Lung (tissue), 11 donors: ENCODE measurements at regions not wholly inside any gene's neighbourhood (a gene's known extent, or its start where the extent isn't known, plus 50 kb on each side); places are given as distances from the start of the nearest gene placed in this dataset.

ENCODE experiments used
- ATAC-seq: fragments of 200-7000 bp; cut with Tn5 transposase; one replicate; pipeline ENCODE4 v1.9.1; 2020; ENCODE audit warnings: moderate number of reproducible peaks; ENCODE audit not compliant: insufficient read depth, low FRiP score
- DNase-seq, 3 donors: peaks; one replicate each; pipeline ENCODE4 v3.0.0-alpha.2; 2013 to 2017
- H3K27ac ChIP-seq, 2 donors: one replicate each; pipeline ENCODE4 v1.5.1; 2013; ENCODE audit warnings: mild to moderate bottlenecking in 2 of 2, moderate library complexity in 2 of 2, control low read depth in 1 of 2, inconsistent platforms in 1 of 2, low read depth in 1 of 2, low read length in 1 of 2
- H3K27me3 ChIP-seq, 3 donors: one replicate each; pipeline ENCODE4 v1.5.1; 2013; ENCODE audit warnings: low read length in 2 of 3; ENCODE audit not compliant: control insufficient read depth in 3 of 3, insufficient read depth in 3 of 3
- H3K36me3 ChIP-seq, 4 donors: one replicate each; pipeline ENCODE4 v1.5.1; 2013; ENCODE audit warnings: low read length in 4 of 4, mild to moderate bottlenecking in 1 of 4, moderate library complexity in 1 of 4; ENCODE audit not compliant: control insufficient read depth in 4 of 4, insufficient read depth in 4 of 4
- H3K4me1 ChIP-seq, 5 donors: one replicate each; pipeline ENCODE4 v1.5.1; 2013; ENCODE audit warnings: low read length in 5 of 5, mild to moderate bottlenecking in 2 of 5, moderate library complexity in 1 of 5; ENCODE audit not compliant: control insufficient read depth in 5 of 5, insufficient read depth in 5 of 5
- H3K4me3 ChIP-seq: one replicate; pipeline ENCODE4 v1.5.1; 2013; ENCODE audit warnings: mild to moderate bottlenecking, control low read depth, moderate library complexity
- H3K9ac ChIP-seq, 2 donors: one replicate each; pipeline ENCODE4 v1.5.1; 2013; ENCODE audit warnings: low read length in 2 of 2, control low read depth in 1 of 2; ENCODE audit not compliant: insufficient read depth in 1 of 2
- H3K9me3 ChIP-seq, 4 donors: one replicate each; pipeline ENCODE4 v1.5.1; 2013; ENCODE audit warnings: low read length in 3 of 4, mild to moderate bottlenecking in 1 of 4, moderate library complexity in 1 of 4; ENCODE audit not compliant: control insufficient read depth in 4 of 4, insufficient read depth in 3 of 4
- WGBS, 2 donors: extraction: QIAGEN DNeasy Blood & Tissue Kit; methylation state at CpG; one replicate each; pipeline ENCODE4 v1.1.7; 2013; 5-methylcytosine and 5-hydroxymethylcytosine counted together
- TF ChIP-seq, protein P1 (sequence below): IDR thresholded peaks from 2 replicates; pipeline ENCODE4 v1.5.1; 2012; ENCODE audit warnings: mild to moderate bottlenecking; ENCODE audit errors: control extremely low read depth, extremely low read depth
- donor health status: control.
- donor health status: control.
- donor health status: Bipolar disorder and iron deficiency.
- donor health status: healthy.
- donor health status: DM: yes; HTN: yes; CAD: no.

DNA sequence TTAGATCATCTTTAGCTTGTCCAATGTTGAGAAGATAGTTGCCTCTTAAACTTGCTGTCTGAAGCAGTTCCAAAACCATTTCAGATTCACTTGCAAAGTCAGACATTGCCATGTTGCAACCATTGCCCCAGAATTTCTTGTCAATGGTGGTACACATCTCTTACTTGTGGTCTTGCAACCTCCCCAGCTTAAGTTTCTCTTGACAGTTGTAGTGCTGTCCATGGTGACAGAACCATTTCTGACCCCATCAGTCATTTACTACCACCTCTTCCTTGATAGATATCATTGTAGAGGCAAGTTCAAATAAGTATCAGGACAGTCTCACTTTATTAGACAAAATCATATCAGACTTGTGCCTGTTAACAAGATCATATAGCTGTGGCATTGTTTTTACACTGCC is 407.2 kb upstream of the HNRNPA3 start:
- Histone ChIP-seq H3K27ac (no peak overlapping the region), H3K27me3 (no peaks in the 10 kb centered on the region), H3K4me1 (no peaks in the 10 kb centered on the region), H3K4me3 (no peak overlapping the region), H3K9me3 (no peaks in the 10 kb centered on the region), H3K36me3 (no peaks in the 10 kb centered on the region), H3K9ac (no peak overlapping the region)
- no peak for DNase-seq
- TF ChIP-seq, protein P1, sequence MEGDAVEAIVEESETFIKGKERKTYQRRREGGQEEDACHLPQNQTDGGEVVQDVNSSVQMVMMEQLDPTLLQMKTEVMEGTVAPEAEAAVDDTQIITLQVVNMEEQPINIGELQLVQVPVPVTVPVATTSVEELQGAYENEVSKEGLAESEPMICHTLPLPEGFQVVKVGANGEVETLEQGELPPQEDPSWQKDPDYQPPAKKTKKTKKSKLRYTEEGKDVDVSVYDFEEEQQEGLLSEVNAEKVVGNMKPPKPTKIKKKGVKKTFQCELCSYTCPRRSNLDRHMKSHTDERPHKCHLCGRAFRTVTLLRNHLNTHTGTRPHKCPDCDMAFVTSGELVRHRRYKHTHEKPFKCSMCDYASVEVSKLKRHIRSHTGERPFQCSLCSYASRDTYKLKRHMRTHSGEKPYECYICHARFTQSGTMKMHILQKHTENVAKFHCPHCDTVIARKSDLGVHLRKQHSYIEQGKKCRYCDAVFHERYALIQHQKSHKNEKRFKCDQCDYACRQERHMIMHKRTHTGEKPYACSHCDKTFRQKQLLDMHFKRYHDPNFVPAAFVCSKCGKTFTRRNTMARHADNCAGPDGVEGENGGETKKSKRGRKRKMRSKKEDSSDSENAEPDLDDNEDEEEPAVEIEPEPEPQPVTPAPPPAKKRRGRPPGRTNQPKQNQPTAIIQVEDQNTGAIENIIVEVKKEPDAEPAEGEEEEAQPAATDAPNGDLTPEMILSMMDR = no peak
- ATAC-seq = no peak

GRCh38 chr2:176812246-176812775 is 400.3 kb upstream of the HNRNPA3 start:
- no peak overlapping the region for H3K9ac ChIP-seq
- ATAC-seq = no peak
- peak in 2 of 3 donors; percentile 39 to 59 for DNase-seq
- 51 to 71% methylated on average over 5 of the region's 5 CpGs for WGBS, 2 donors
- H3K4me1 ChIP-seq = peaks cover 0 to 27% (median 5%) of the 10 kb centered on the region in 5 donors
- H3K27me3 ChIP-seq = no peaks in the 10 kb centered on the region
- no peaks in the 10 kb centered on the region for H3K9me3 ChIP-seq
- TF ChIP-seq, protein P1 = no peak
- H3K36me3 ChIP-seq = no peaks in the 10 kb centered on the region
- no peak overlapping the region for H3K27ac ChIP-seq
- no peak overlapping the region for H3K4me3 ChIP-seq

GRCh38 chr2:176813156-176813555 is 399.4 kb upstream of the HNRNPA3 start:
- H3K9me3 ChIP-seq = no peaks in the 10 kb centered on the region
- no peak overlapping the region for H3K9ac ChIP-seq
- DNase-seq = peak in 1 of 3 donors; percentile 44
- H3K36me3 ChIP-seq = no peaks in the 10 kb centered on the region
- no peak overlapping the region for H3K27ac ChIP-seq
- 86 to 91% methylated on average over 4 of the region's 4 CpGs for WGBS, 2 donors
- H3K4me3 ChIP-seq = no peak overlapping the region
- peaks cover 0 to 27% (median 5%) of the 10 kb centered on the region in 5 donors for H3K4me1 ChIP-seq
- TF ChIP-seq, protein P1 = no peak
- ATAC-seq = no peak
- H3K27me3 ChIP-seq = no peaks in the 10 kb centered on the region

DNA sequence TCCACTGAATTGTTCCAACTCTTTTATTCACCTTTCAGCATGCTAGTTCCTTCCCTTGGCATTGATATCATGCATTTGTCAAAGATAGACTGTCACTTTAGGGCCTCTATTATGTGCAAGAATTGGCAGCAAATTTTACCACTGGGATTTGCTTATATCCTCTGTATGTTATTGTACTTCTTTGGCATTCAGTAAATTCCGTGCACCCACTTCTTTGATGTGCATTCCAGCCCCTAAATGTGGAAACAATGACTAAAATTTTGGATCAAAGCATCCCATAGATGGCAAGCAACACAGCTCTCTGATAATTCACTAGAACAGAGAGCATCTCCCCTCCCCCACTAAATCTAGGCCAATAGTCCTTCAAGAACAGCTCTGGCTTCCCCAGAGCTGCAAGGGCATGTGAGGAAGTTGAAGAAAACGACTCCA is 399.0 kb upstream of the HNRNPA3 start:
- whole genome bisulfite sequencing, 2 donors = 52 to 55% methylated on average over 2 of the region's 2 CpGs
- H3K27me3 ChIP-seq = no peaks in the 10 kb centered on the region
- H3K4me1 ChIP-seq = peaks cover 0 to 31% (median 8%) of the 10 kb centered on the region in 5 donors
- TF ChIP-seq, protein P1 = no peak
- no peak for ATAC-seq
- no peak overlapping the region for H3K27ac ChIP-seq
- peak; percentile 32 to 88 (median 87) for DNase-seq
- H3K9ac ChIP-seq = no peak overlapping the region
- no peaks in the 10 kb centered on the region for H3K9me3 ChIP-seq
- H3K36me3 ChIP-seq = no peaks in the 10 kb centered on the region
- H3K4me3 ChIP-seq = no peak overlapping the region
